Skeletal muscle cell (primary cell): ENCODE measurements at regions not wholly inside any gene's neighbourhood (a gene's known extent, or its start where the extent isn't known, plus 50 kb on each side); places are given as distances from the start of the nearest gene placed in this dataset.

ENCODE experiments used
- DNase-seq: peaks from one replicate; pipeline ENCODE4 v3.0.0-alpha.2; 2010; ENCODE audit warnings: low read depth
- H3K4me3 ChIP-seq: 2 replicates; pipeline ENCODE4 v1.5.1; 2011; ENCODE audit warnings: low read depth, mild to moderate bottlenecking, control low read depth, low read length, moderate library complexity

- DNase-seq, result no peak
- no peak overlapping the region for H3K4me3 ChIP-seq
Measured at GRCh38 chr5:119864286-119864685, 234.9 kb downstream of the FAM170A start.

- no peak overlapping the region for H3K4me3 ChIP-seq
- DNase-seq, result no peak
Measured at GRCh38 chr5:119873611-119874010, 244.3 kb downstream of the FAM170A start.

DNA sequence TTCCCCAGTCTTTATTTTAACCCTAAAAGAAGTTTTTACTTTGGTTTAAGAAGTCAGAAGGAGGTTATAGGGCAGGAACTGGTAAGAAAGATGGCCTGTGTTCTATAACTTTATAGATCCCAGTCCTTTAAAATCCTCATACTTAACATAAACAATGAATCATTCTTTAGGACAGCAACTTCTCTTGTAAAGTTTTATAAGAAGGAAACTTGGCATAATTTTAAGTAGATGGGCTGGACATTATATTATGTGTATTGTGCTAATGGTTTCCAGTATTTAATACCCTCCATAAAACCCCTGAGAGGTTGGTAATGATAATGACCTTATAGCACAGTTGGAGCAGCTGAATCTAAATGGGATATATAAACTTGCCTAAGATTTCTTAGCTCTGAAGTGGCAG lies 247.2 kb downstream of the FAM170A start:
- no peak overlapping the region for H3K4me3 ChIP-seq
- DNase-seq, result no peak

DNA sequence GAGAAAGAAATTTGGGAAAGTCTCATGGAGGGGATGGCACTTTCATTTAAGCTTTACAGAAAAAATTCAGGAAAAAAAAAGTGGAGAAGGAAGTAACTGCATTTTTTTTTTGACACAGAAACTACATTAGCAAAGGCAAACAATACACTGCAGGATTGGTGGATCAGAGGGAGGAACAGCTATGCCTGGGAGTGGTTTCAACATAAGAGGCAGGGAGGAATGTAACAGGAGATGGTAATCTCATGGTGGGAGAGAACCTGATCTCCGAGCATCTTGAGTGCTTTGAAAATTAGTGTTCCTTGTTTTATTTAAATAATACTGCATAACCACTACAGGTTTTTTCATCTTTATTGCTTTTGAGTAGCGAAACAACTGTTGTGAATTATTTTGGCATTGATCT lies 249.4 kb downstream of the FAM170A start:
- H3K4me3 ChIP-seq, result no peak overlapping the region
- DNase-seq, result no peak

DNA sequence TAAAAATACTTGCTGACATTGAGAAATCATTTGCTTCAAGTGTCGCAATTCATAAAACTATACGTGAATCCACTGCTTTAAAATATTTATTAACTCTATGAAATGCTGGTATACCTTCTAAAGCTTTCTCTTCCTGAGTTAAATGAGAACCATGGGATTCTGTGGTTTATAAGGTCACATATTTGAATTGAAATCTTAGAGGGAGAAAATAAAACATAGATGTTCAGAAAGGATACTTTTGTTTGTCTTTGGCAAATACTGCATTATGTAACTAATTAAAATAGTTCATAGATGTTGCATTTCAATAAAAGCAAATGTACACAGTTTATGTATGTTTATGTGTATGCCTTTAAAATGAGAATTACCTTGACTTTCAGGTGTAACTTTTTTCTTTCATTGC lies 250.1 kb downstream of the FAM170A start:
- DNase-seq, result no peak
- H3K4me3 ChIP-seq, result no peak overlapping the region

- no peak for DNase-seq
- no peak overlapping the region for H3K4me3 ChIP-seq
Measured at GRCh38 chr5:119895066-119895465, 265.7 kb downstream of the FAM170A start.

DNA sequence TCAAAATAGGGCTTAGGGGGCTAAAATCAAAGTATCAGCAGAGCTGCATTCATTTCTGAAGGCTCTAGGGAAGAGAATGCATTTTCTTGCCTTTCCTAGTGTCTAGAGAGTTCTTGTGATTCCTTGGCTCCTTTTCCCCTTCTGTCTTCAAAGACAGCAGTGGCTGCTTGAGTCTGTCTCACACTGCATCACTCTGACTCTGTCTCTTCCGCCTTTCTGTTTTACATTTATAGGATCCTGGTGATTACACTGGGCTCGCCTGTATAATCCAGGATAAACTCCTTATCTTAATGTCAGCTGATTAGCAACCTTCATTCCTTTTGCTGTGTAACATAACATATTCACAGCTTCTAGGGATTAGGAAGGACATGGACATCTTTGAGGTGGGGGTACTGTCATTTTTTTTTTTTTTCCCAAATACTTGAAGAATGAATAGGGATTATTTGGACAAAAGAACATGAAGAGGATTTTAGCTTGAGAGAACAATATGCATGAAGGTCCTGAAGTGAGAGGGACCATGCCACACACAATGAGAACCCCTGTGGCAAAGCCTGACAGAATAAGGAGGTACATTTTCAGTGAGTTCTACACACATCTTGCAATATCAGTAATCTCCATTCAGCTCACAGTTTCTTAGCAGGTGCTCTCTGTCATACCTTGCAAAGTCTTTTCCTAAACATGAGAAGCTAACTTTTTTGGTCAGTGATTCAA lies 267.6 kb downstream of the FAM170A start:
- DNase-seq, result no peak
- H3K4me3 ChIP-seq, result no peak overlapping the region

- DNase-seq, result no peak
- no peak overlapping the region for H3K4me3 ChIP-seq
Measured at GRCh38 chr5:119897537-119898370, 268.4 kb downstream of the FAM170A start.

- H3K4me3 ChIP-seq, result no peak overlapping the region
- DNase-seq, result no peak
Measured at GRCh38 chr5:119899981-119900380, 270.6 kb downstream of the FAM170A start.

GRCh38 chr5:119902593-119902992 lies 273.2 kb downstream of the FAM170A start:
- DNase-seq, result no peak
- no peak overlapping the region for H3K4me3 ChIP-seq

GRCh38 chr5:119913425-119913824 lies 284.1 kb downstream of the FAM170A start:
- H3K4me3 ChIP-seq, result no peak overlapping the region
- DNase-seq, result no peak

DNA sequence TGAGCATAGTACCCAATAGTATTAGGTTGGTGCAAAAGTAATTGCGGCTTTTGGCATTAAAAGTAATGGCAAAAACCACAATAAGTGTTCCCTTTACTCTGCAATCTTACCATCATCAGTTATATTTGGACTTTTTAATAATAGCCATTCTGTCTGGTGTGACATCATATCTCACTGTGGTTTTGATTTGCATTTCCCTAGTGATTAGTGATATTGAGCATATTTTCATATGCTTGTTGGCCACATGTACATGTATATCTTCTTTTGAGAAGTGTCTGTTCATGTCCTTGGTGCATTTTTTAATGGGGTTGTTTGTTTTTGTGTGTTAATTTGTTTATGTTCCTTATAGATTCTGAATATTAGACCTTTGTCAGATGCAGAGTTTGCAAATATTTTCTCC lies 289.9 kb downstream of the FAM170A start:
- H3K4me3 ChIP-seq, result no peak overlapping the region
- no peak for DNase-seq

DNA sequence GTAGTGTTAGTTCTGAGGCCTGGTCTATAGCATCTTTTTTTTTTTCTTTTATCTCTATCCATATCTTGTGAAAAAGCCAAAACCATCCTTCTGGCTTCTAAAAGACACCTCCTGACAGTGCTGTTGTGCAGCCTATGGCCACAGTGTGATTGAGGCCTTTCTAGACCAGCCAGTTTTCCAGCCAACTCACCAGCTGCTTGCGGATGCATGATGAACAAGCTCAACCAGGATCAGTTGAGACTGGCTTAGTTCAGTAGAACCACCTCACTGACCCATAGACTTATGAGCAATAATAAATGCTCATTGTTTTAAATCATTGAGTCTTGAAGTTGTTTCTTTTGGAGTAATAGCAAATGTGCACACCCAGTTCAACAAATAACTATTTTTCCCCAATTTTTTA lies 296.9 kb downstream of the FAM170A start:
- no peak overlapping the region for H3K4me3 ChIP-seq
- DNase-seq, result no peak

- no peak overlapping the region for H3K4me3 ChIP-seq
- no peak for DNase-seq
Measured at GRCh38 chr5:119928974-119929373, 299.6 kb downstream of the FAM170A start.

- DNase-seq, result no peak
- H3K4me3 ChIP-seq, result no peak overlapping the region
Measured at GRCh38 chr5:119930490-119930889, 301.1 kb downstream of the FAM170A start.

- no peak overlapping the region for H3K4me3 ChIP-seq
- DNase-seq, result no peak
Measured at GRCh38 chr5:119943148-119943547, 313.8 kb downstream of the FAM170A start.

DNA sequence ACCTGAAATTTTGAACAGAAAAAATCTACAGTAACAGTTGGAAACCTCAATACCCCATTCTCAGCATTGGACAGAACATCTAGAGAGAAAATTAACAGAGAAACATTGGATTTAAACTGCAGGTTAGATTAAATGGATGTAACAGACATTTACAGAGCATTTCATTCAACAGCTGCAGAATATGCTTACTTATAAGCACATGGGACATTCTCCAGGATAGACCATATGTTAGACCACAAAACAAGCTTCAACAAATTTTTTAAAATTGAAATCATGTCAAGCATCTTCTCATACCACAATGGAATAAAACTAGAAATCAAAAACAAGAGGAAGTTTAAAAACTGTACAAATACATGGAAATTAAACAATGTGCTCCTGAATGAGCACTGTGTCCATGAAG lies 316.3 kb downstream of the FAM170A start:
- H3K4me3 ChIP-seq, result no peak overlapping the region
- DNase-seq, result no peak

- H3K4me3 ChIP-seq, result no peak overlapping the region
- DNase-seq, result no peak
Measured at GRCh38 chr5:119948162-119948561, 318.8 kb downstream of the FAM170A start.

- H3K4me3 ChIP-seq, result no peak overlapping the region
- no peak for DNase-seq
Measured at GRCh38 chr5:119949426-119949999, 320.2 kb downstream of the FAM170A start.

DNA sequence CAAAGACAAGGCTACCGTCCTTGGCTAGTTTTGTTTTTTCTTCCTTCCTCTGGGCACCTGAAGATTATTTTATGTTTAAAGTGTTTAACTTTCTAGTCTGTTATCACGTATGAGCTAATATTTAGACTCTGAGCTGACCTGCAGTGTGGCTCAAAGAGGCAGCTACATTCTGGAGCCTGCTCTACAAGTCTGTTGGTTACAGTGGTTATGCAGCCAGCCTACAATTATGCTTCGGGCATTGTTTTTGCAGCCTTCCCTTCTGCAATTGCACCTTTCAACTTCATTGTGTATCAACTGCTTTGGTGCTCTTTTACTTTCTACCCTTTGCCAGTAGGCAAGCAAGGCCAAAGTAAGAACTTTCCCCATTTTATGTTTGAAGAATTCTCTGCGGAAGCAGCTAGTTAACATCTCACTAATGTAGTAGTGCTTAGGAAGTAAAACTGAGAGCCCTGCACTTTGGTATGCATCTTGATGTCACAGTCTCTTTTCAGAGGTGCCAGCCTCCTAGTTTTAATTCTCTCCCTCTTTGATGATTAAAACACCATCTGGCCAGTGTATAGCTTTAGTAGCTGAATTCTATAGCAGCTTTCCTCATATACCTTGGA lies 322.1 kb downstream of the FAM170A start:
- no peak overlapping the region for H3K4me3 ChIP-seq
- DNase-seq, result no peak
